ENCODE measurements at regions not wholly inside any gene's neighbourhood (a gene's known extent, or its start where the extent isn't known, plus 50 kb on each side); places are given as distances from the start of the nearest gene placed in this dataset.
"Not testable (repeated sequence)": the region's sequence is repeated elsewhere in the genome, so short reads cannot be mapped to it uniquely, and the experiment has no call there.

DNA sequence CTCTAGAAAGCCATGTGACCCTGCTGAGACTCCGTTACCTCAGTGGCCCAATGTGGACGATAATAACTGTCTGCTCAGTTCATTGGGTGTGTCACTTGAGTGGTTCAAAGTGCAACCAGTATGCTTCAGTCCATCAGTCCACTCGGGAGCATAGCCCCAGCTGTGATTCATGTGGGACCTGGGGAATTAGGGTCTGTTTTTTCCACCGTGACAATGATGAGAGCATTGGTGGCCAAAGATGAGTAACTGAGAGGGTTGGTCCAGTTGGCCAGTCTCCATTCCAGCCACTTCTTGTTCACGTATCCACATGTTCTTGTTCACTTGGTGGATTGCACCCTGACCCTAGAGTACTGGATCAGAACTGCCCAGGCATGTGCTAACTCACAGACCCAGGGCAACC, 403.6 kb downstream of the CD83 start:
- H3K27ac ChIP-seq (ENCODE audit: low read depth, low read length): no peak overlapping the region
- ChIA-PET RAD21 (ENCODE audit: low non-redundant PET in 1 of 2, low total read pairs in 2 of 2, uncharacterized antibody in 2 of 2, unreplicated experiment in 2 of 2) (no interaction called here), CTCF (no interaction called here), POLR2A (no interaction called here)
- H3K9me2 ChIP-seq (ENCODE audit: insufficient read depth): no peaks in the 10 kb centered on the region
- intact Hi-C loops (cut with micrococcal nuclease): no loop called here
- no peaks in the 10 kb centered on the region for H3K36me3 ChIP-seq (ENCODE audit: control insufficient read depth in 1 of 2, insufficient read depth in 2 of 2, low read length in 2 of 2)
- DNase-seq (ENCODE audit: low read depth, low spot score): no peak
- ATAC-seq: no peak
- no peak overlapping the region for H3K4me3 ChIP-seq (replicated peaks in 1 of 2; ENCODE audit: low read depth in 1 of 2, low read length in 2 of 2)
- no peaks in the 10 kb centered on the region for H3K27me3 ChIP-seq (ENCODE audit: insufficient read depth, low read length)
- no peaks in the 10 kb centered on the region for H3K79me2 ChIP-seq (ENCODE audit: insufficient read depth, low read length)
- H3K4me2 ChIP-seq (ENCODE audit: low read length): no peak overlapping the region
- H2AFZ ChIP-seq (ENCODE audit: low read depth, low read length, poor library complexity, severe bottlenecking): no peak overlapping the region
- no peaks in the 10 kb centered on the region for H4K20me1 ChIP-seq (ENCODE audit: insufficient read depth)
- no TSS peak for BruUV-seq (replicated peaks)
- TF ChIP-seq EGR1 (IDR thresholded peaks at IDR 0.05; ENCODE audit: low read depth): no peak
- TF ChIP-seq JUND (IDR thresholded peaks at IDR 0.05): no peak
- TF ChIP-seq RAD21 (IDR thresholded peaks at IDR 0.05; ENCODE audit: low read depth): no peak
- TF ChIP-seq, protein P1, sequence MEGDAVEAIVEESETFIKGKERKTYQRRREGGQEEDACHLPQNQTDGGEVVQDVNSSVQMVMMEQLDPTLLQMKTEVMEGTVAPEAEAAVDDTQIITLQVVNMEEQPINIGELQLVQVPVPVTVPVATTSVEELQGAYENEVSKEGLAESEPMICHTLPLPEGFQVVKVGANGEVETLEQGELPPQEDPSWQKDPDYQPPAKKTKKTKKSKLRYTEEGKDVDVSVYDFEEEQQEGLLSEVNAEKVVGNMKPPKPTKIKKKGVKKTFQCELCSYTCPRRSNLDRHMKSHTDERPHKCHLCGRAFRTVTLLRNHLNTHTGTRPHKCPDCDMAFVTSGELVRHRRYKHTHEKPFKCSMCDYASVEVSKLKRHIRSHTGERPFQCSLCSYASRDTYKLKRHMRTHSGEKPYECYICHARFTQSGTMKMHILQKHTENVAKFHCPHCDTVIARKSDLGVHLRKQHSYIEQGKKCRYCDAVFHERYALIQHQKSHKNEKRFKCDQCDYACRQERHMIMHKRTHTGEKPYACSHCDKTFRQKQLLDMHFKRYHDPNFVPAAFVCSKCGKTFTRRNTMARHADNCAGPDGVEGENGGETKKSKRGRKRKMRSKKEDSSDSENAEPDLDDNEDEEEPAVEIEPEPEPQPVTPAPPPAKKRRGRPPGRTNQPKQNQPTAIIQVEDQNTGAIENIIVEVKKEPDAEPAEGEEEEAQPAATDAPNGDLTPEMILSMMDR (IDR thresholded peaks at IDR 0.05 in 2 of 3, conservative IDR thresholded peaks at IDR 0.05 in 1 of 3; ENCODE audit: borderline replicate concordance in 1 of 3, insufficient read depth in 1 of 3, low read depth in 2 of 3, low read length in 2 of 3): no peak
- TF ChIP-seq FOSL1 (IDR thresholded peaks at IDR 0.05; ENCODE audit: low read depth): no peak
- TF ChIP-seq ZFX (IDR thresholded peaks at IDR 0.05): no peak
- TF ChIP-seq SRF (IDR thresholded peaks at IDR 0.05; ENCODE audit: low read depth): no peak
- TF ChIP-seq, protein P2, sequence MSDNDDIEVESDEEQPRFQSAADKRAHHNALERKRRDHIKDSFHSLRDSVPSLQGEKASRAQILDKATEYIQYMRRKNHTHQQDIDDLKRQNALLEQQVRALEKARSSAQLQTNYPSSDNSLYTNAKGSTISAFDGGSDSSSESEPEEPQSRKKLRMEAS (IDR thresholded peaks at IDR 0.05): no peak
- no peak for TF ChIP-seq SIN3A (IDR thresholded peaks at IDR 0.05; ENCODE audit: low read depth)
- TF ChIP-seq, protein P3, sequence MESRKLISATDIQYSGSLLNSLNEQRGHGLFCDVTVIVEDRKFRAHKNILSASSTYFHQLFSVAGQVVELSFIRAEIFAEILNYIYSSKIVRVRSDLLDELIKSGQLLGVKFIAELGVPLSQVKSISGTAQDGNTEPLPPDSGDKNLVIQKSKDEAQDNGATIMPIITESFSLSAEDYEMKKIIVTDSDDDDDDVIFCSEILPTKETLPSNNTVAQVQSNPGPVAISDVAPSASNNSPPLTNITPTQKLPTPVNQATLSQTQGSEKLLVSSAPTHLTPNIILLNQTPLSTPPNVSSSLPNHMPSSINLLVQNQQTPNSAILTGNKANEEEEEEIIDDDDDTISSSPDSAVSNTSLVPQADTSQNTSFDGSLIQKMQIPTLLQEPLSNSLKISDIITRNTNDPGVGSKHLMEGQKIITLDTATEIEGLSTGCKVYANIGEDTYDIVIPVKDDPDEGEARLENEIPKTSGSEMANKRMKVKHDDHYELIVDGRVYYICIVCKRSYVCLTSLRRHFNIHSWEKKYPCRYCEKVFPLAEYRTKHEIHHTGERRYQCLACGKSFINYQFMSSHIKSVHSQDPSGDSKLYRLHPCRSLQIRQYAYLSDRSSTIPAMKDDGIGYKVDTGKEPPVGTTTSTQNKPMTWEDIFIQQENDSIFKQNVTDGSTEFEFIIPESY (IDR thresholded peaks at IDR 0.05; ENCODE audit: extremely low read depth, insufficient replicate concordance, low read length): no peak
- no peak for TF ChIP-seq POLR2AphosphoS5 (IDR thresholded peaks at IDR 0.05; ENCODE audit: low read depth, low read length)
- H3K4me1 ChIP-seq (ENCODE audit: control insufficient read depth in 1 of 2, insufficient read depth in 2 of 2, low read length in 2 of 2): no peaks in the 10 kb centered on the region
- no peak overlapping the region for H3K9ac ChIP-seq (ENCODE audit: low read length)
- H3K9me3 ChIP-seq (ENCODE audit: control insufficient read depth in 1 of 2, insufficient read depth in 1 of 2, low read depth in 1 of 2, low read length in 2 of 2): no peaks in the 10 kb centered on the region

DNA sequence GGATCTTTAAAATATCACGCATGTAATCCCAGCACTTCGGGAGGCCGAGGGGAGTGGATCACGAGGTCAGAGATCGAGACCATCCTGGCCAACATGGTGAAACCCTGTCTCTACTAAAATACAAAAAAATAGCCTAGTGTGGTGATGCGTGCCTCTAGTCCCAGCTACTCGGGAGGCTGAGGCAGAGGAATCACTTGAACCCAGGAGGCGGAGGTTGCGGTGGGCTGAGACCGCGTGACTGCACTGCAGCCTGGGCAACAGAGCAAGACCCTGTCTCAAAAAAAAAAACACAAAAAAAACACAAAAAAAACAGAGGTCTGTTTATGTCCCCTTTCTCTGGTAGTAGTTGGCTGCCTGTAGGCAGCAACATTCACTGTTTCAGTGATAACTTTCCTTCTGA, 404.3 kb downstream of the CD83 start:
- H3K4me2 ChIP-seq (ENCODE audit: low read length); POLR2A ChIA-PET; ATAC-seq; H3K9me2 ChIP-seq (ENCODE audit: insufficient read depth); H3K27ac ChIP-seq (ENCODE audit: low read depth, low read length); DNase-seq (ENCODE audit: low read depth, low spot score); BruUV-seq (replicated peaks); H3K4me3 ChIP-seq (replicated peaks in 1 of 2; ENCODE audit: low read depth in 1 of 2, low read length in 2 of 2); intact Hi-C loops (cut with micrococcal nuclease); RAD21 ChIA-PET (ENCODE audit: low non-redundant PET in 1 of 2, low total read pairs in 2 of 2, uncharacterized antibody in 2 of 2, unreplicated experiment in 2 of 2); H4K20me1 ChIP-seq (ENCODE audit: insufficient read depth); H3K79me2 ChIP-seq (ENCODE audit: insufficient read depth, low read length); H3K36me3 ChIP-seq (ENCODE audit: control insufficient read depth in 1 of 2, insufficient read depth in 2 of 2, low read length in 2 of 2); H3K9ac ChIP-seq (ENCODE audit: low read length); H2AFZ ChIP-seq (ENCODE audit: low read depth, low read length, poor library complexity, severe bottlenecking); CTCF ChIA-PET; H3K27me3 ChIP-seq (ENCODE audit: insufficient read depth, low read length); H3K9me3 ChIP-seq (ENCODE audit: control insufficient read depth in 1 of 2, insufficient read depth in 1 of 2, low read depth in 1 of 2, low read length in 2 of 2); H3K4me1 ChIP-seq (ENCODE audit: control insufficient read depth in 1 of 2, insufficient read depth in 2 of 2, low read length in 2 of 2): not testable (repeated sequence)

Measured in HCT116 (cell line).